ENCODE measurements at regions not wholly inside any gene's neighbourhood (a gene's known extent, or its start where the extent isn't known, plus 50 kb on each side); places are given as distances from the start of the nearest gene placed in this dataset.

DNA sequence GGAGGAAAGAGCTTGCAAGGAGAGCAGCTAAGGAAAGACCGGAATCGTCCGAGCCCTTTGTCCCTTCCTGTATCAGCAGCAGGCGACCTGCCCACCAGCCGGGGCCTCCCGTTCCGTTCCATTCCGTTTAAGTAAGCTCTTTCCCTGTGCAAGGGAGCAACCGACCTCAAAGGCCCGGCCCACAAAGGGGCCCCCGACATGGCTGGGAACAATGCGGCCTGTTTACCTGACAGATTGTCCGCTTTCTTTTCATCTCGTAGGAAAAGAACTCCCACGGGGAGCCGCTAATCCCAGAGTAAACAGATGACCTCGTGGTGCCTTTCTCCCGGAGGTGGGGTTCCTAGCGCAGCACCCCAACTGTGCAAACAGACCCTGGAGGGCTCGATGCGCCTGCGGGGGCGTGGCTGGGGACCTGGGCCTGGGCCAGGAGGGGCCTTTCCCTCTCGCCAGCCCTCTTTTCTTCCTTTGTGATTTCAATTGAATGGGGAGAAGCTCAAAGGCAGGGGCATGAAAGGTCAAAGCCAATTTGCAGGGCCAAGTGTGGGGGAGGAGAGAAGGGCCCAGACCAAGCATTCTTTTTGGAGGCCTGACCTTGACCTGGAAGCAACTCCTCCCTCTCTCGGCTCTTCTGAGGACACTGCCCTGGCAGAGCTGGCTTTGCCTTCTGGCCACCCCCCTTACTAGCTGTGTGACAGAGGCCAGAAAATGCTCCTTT is 120.2 kb downstream of the INHBB start:
- Histone ChIP-seq H3K79me2 (ENCODE audit: low read length) (no peaks in the 10 kb centered on the region), H3K9ac (ENCODE audit: low read length) (no peak overlapping the region), H3K4me1 (ENCODE audit: insufficient read depth, low read length) (peaks cover 23% of the 10 kb centered on the region), H3K36me3 (ENCODE audit: low read depth, low read length) (no peaks in the 10 kb centered on the region), H3K27ac (ENCODE audit: low read length) (no peak overlapping the region), H3K9me3 (ENCODE audit: low read length) (no peaks in the 10 kb centered on the region), H3K9me2 (replicated peaks; ENCODE audit: low read length) (no peaks in the 10 kb centered on the region), H4K20me1 (ENCODE audit: low read length) (no peaks in the 10 kb centered on the region), H3F3A (ENCODE audit: low read length, unreplicated experiment) (no peaks in the 10 kb centered on the region), H3K27me3 (ENCODE audit: low read length) (no peaks in the 10 kb centered on the region), H3K4me2 (ENCODE audit: low read length) (no peak overlapping the region), H2AFZ (ENCODE audit: low read length) (no peak overlapping the region), H3K4me3 (ENCODE audit: low read length) (no peak overlapping the region)
- TF ChIP-seq CTCF (conservative IDR thresholded peaks at IDR 0.05; ENCODE audit: low read depth, low read length) (no peak), EZH2 (IDR thresholded peaks at IDR 0.05; ENCODE audit: low read length, unreplicated experiment) (no peak), EZH2phosphoT487 (IDR thresholded peaks at IDR 0.05; ENCODE audit: borderline replicate concordance, low read length) (no peak)
- DNase-seq, result no peak
- ChIA-PET CTCF (no interaction called here), POLR2A (ENCODE audit: unreplicated experiment) (no interaction called here)
- ATAC-seq, result no peak
- intact Hi-C loops (cut with micrococcal nuclease), result no loop called here
- BruUV-seq (replicated peaks), result no TSS peak

GRCh38 chr2:120466704-120467054 is 120.7 kb downstream of the INHBB start:
- POLR2A ChIA-PET (ENCODE audit: unreplicated experiment), result no interaction called here
- BruUV-seq (replicated peaks), result no TSS peak

More at GRCh38 chr2:120466704-120467054, 120.7 kb downstream of the INHBB start:
- Histone ChIP-seq H3K36me3 (ENCODE audit: low read depth, low read length) (no peaks in the 10 kb centered on the region), H3K4me3 (ENCODE audit: low read length) (no peak overlapping the region), H3K27ac (ENCODE audit: low read length) (no peak overlapping the region), H2AFZ (ENCODE audit: low read length) (no peak overlapping the region), H3K79me2 (ENCODE audit: low read length) (no peaks in the 10 kb centered on the region), H3K27me3 (ENCODE audit: low read length) (no peaks in the 10 kb centered on the region), H3F3A (ENCODE audit: low read length, unreplicated experiment) (no peaks in the 10 kb centered on the region), H3K4me2 (ENCODE audit: low read length) (no peak overlapping the region), H3K4me1 (ENCODE audit: insufficient read depth, low read length) (peaks cover 27% of the 10 kb centered on the region), H4K20me1 (ENCODE audit: low read length) (no peaks in the 10 kb centered on the region), H3K9ac (ENCODE audit: low read length) (no peak overlapping the region), H3K9me3 (ENCODE audit: low read length) (no peaks in the 10 kb centered on the region), H3K9me2 (replicated peaks; ENCODE audit: low read length) (no peaks in the 10 kb centered on the region)
- CTCF ChIA-PET, result no interaction called here
- no peak for TF ChIP-seq EZH2 (IDR thresholded peaks at IDR 0.05; ENCODE audit: low read length, unreplicated experiment)
- TF ChIP-seq EZH2phosphoT487 (IDR thresholded peaks at IDR 0.05; ENCODE audit: borderline replicate concordance, low read length), result no peak
- TF ChIP-seq CTCF (conservative IDR thresholded peaks at IDR 0.05; ENCODE audit: low read depth, low read length), result no peak
- DNase-seq, result no peak
- intact Hi-C loops (cut with micrococcal nuclease), result no loop called here
- no peak for ATAC-seq

Measured in PC-3 (cell line).